ENCODE measurements at regions not wholly inside any gene's neighbourhood (a gene's known extent, or its start where the extent isn't known, plus 50 kb on each side); places are given as distances from the start of the nearest gene placed in this dataset.

GRCh38 chr2:5955921-5956320 is 263.7 kb downstream of the SOX11 start:
- DNase-seq (ENCODE audit: low read depth in 2 of 2): no peak

DNA sequence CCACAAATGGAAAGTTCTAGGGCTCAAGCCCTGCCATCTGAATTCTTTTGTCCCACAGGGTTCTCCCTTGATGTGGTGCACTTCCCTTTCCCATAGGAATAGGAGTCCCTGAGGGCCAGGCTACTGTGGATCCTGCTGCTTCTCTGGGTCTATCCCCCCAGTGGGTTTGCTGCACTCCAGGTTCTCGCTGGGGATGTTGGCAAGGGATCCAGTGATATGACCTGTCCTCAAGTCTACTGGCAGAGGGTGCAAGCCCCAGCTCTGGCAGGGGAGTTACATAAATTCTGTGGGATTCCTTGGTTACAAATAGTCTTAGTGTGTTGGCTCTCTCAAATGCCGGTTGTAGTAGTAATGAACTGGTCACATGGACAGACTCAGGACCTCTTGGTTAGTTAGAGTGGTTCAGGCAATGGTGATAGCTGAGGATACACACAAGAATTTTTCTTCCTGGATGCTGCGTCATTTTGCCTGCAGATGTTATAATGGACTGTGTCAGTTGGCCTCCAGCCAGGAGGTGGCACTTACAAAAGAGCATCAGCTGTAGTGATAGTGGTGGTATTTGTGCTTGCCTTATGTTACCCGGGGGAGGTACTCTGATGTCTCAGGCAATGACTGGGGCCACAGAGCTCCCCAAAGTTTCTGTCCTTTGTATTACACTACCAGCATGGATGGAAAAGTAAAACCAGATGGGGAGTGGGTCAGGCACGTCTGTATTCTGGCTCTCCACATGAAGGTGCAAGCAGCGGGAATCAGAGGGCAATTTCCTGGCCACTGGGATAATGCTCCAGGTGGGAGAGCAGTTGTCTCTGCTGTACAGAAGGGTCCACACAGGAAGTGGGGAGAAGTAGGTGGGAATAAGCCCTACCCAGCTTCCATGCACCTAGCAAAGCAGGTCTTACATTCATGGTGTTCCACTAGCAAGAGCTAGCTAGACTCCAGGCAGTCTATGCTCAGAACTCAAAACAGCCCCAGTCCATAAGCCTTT is 267.9 kb downstream of the SOX11 start:
- DNase-seq (ENCODE audit: low read depth in 2 of 2): no peak

- no peak for DNase-seq (ENCODE audit: low read depth in 2 of 2)
These were observed 275.3 kb downstream of the SOX11 start for GRCh38 chr2:5967506-5967905.

DNA sequence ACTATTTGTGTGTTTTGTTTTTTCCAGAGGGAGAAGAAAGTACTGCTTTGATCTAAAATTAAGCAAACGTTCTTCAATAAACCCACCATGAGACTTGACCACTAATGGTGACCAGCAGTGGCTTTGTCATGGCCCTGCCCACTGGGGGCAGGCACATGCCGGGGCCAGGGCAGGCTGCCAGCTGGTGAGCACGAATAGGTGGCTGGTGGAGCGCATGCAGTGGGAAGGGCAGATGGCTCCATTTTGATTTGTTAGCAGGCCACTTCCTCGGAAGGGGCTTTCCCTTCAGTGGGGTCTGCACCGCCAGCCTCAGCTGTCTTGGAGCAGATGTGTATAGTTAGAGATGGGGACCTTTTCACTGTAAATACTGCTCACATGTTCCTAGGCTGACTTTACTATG is 277.1 kb downstream of the SOX11 start:
- DNase-seq (ENCODE audit: low read depth in 2 of 2): no peak

DNA sequence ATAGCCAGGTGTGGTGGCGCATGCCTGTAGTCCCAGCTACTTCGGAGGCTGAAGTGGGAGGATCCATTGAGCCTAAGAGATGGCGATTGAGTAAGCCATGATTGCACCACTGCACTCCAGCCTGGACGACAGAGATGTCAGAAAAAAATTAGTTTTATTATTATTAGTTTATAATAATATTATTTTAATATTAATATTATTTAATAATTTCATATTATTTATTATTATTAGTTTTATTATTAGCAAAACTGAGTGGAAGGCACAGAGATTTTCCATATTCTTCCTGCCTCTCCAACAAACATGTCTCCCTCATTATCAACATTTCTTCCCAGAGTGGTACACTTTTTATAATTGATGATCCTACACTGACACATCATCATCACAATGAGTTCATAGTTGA is 278.2 kb downstream of the SOX11 start:
- no peak for DNase-seq (ENCODE audit: low read depth in 2 of 2)

- DNase-seq (ENCODE audit: low read depth in 2 of 2): no peak
These were observed 282.3 kb downstream of the SOX11 start for GRCh38 chr2:5974477-5974876.

DNA sequence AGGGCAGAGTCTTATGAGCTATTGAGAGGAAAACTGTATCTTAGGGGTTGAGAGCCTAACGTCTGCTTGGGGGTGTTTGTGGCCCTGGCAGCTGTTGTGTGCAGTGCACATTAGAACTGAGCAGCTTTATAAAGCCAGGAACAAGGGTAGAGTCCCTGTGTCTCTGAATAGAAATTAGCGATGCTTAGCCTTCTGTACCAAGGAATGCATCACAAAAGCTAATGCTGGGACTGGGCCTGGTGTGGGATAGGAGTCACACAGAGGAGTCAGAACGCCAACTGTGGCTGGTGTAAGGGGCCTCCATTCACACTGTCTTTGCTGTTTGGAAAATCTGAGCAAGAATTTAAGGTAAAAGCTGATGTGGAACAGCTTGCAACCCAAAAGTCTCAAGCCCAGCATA is 283.2 kb downstream of the SOX11 start:
- no peak for DNase-seq (ENCODE audit: low read depth in 2 of 2)

DNA sequence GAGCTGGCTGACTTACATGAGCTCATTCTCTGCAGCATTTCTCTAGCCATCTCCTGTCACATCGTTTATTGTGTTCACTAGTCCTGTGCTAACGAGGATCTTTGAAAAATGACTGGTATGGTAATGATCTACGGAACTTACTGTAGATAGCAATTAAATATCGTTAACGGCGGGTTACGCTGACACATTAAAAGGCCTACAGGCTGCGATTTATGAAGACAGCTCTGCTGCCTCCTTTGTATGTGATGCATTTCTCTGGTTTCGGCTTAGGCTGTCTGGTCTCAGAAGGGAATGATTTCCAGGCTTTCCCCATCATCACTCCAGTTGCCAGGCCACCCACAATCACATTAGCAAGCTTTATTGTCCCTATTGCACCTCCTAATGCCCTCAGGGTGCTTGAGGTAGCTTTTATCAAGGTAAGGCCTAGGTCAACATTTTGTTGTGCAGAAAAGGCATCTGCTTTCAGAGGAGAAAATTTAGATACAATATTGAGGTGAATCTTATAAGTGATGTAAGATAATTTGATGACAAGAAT is 284.4 kb downstream of the SOX11 start:
- DNase-seq (ENCODE audit: low read depth in 2 of 2): no peak

DNA sequence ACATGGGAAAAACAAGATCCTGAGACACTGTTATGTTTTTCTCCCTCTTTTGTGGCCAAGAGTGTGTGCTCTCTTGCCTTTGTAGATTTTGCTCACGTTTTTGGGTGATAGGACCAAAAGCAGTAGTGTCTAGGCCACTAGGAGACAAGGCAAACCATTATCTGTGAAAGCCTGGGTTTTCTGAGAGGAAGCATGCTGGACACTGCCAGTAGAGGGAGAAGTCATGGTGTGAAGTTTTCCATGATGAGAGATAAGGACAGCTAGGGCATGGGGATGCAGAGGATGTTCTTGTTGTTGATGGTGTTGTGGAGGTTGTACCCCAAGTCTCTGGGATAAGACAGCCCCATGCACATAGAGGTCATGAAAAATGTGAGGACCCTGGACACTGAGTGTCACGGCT is 285.3 kb downstream of the SOX11 start:
- DNase-seq (ENCODE audit: low read depth in 2 of 2): no peak

GRCh38 chr2:5978131-5978751 is 286.1 kb downstream of the SOX11 start:
- DNase-seq (ENCODE audit: low read depth in 2 of 2): no peak

GRCh38 chr2:5980450-5981190 is 288.4 kb downstream of the SOX11 start:
- no peak for DNase-seq (ENCODE audit: low read depth in 2 of 2)

- no peak for DNase-seq (ENCODE audit: low read depth in 2 of 2)
These were observed 290.2 kb downstream of the SOX11 start for GRCh38 chr2:5982193-5982902.

GRCh38 chr2:5982903-5983265 is 290.7 kb downstream of the SOX11 start:
- no peak for DNase-seq (ENCODE audit: low read depth in 2 of 2)

GRCh38 chr2:5983511-5984272 is 291.5 kb downstream of the SOX11 start:
- DNase-seq (ENCODE audit: low read depth in 2 of 2): no peak

GRCh38 chr2:5984273-5984655 is 292.1 kb downstream of the SOX11 start:
- DNase-seq (ENCODE audit: low read depth in 2 of 2): no peak

GRCh38 chr2:5984946-5985345 is 292.8 kb downstream of the SOX11 start:
- no peak for DNase-seq (ENCODE audit: low read depth in 2 of 2)

DNA sequence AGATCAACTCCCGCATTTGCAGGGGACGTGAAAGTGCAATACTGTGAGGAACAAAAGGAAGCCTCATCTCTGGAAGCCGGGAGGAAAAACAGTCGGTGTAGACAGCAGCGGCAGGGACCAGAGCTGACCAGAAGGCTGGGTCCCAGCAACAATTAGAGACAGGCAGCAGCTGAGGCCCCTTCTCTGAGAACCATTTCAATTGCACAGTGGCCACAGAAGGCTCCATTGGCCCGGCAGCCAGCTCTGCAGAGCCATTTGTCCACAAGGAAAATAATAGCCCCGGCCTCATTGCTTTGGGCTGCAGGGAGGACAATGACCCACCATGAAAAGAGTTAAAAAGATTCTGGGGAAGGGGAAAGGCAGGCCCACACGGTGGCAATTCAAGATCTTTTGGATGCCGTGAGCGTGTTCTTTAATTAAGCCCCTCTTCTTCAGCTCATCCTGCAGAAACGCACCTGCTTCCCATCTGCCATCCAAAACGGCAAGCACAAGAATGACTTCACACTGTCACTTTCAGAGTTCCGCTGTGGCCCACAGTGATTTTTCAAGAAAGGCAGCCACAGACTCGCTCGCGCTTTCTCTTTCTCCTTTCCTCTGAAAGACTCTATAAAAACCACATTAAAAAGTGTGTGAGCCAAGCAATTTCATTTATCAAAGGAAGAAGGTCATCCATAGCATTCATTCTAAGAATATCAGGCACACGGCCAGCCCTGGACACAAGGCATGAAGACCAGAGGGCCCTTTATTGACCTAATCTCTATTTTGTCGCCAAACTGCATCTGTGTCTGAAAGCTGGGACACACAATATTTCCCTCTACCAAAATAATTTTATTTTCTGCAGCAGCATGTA is 293.6 kb downstream of the SOX11 start:
- DNase-seq (ENCODE audit: low read depth in 2 of 2): no peak

GRCh38 chr2:5986801-5987787 is 294.9 kb downstream of the SOX11 start:
- DNase-seq (ENCODE audit: low read depth in 2 of 2): no peak

DNA sequence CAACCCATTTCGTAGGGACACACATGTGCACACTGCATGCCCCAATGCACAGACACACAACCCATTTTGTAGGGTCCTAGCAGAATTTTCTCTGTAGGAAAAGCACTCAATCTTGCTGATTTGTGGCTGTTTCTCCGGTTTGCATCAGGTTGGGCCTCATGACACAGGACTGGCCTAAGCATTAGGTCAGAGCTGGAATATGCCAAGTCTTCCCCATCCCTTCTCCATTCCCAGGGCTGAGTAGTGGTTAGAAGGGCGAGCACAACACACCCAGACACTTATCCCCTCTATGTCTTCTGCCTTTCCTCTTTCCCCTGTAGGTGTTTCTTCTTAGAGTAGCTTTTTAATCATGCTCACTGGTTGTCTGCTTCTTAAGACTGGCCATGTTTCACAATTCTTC is 295.9 kb downstream of the SOX11 start:
- no peak for DNase-seq (ENCODE audit: low read depth in 2 of 2)
